GM18951 (cell line): ENCODE measurements at regions not wholly inside any gene's neighbourhood (a gene's known extent, or its start where the extent isn't known, plus 50 kb on each side); places are given as distances from the start of the nearest gene placed in this dataset.

Experiments
- POLR2A ChIP-seq: IDR thresholded peaks from 4 replicates; pipeline ENCODE4 v1.6.1; 2011; ENCODE audit warnings: mild to moderate bottlenecking; ENCODE audit not compliant: insufficient read length, insufficient read depth; ENCODE audit errors: extremely low read depth
- in situ Hi-C: fragments of 300-500 bp; cut with MboI; formaldehyde crosslinking; loops from one replicate; pipeline ENCODE4 v1.12.0; 2022; ENCODE audit warnings: low sequenced_read_pairs, mixed read lengths, inconsistent platforms; ENCODE audit not compliant: unreplicated experiment

- TF ChIP-seq POLR2A = no peak
- in situ Hi-C loops = no loop called here
Measured at GRCh38 chr2:7956126-7956689, 725.6 kb upstream of the ID2 start.

GRCh38 chr2:7961550-7961949 lies 720.3 kb upstream of the ID2 start:
- in situ Hi-C loops = no loop called here
- TF ChIP-seq POLR2A = no peak

- in situ Hi-C loops = no loop called here
- TF ChIP-seq POLR2A = no peak
Measured at GRCh38 chr2:7962161-7962560, 719.7 kb upstream of the ID2 start.

GRCh38 chr2:7963787-7964186 lies 718.1 kb upstream of the ID2 start:
- in situ Hi-C loops = no loop called here
- TF ChIP-seq POLR2A = no peak

GRCh38 chr2:7966032-7966431 lies 715.8 kb upstream of the ID2 start:
- TF ChIP-seq POLR2A = no peak
- in situ Hi-C loops = no loop called here

GRCh38 chr2:7967707-7968405 lies 714.0 kb upstream of the ID2 start:
- TF ChIP-seq POLR2A = no peak

GRCh38 chr2:7969756-7970515 lies 711.9 kb upstream of the ID2 start:
- in situ Hi-C loops = no loop called here
- TF ChIP-seq POLR2A = no peak

More at GRCh38 chr2:7967707-7968405, 714.0 kb upstream of the ID2 start:
- in situ Hi-C loops = no loop called here

- in situ Hi-C loops = no loop called here
- no peak for TF ChIP-seq POLR2A
Measured at GRCh38 chr2:7971248-7971647, 710.6 kb upstream of the ID2 start.

GRCh38 chr2:7971841-7972240 lies 710.0 kb upstream of the ID2 start:
- no peak for TF ChIP-seq POLR2A
- in situ Hi-C loops = no loop called here

GRCh38 chr2:7972670-7973069 lies 709.2 kb upstream of the ID2 start:
- TF ChIP-seq POLR2A = no peak
- in situ Hi-C loops = no loop called here

GRCh38 chr2:7973801-7974480 lies 707.9 kb upstream of the ID2 start:
- in situ Hi-C loops = no loop called here
- TF ChIP-seq POLR2A = no peak

- no peak for TF ChIP-seq POLR2A
- in situ Hi-C loops = no loop called here
Measured at GRCh38 chr2:7974936-7975335, 706.9 kb upstream of the ID2 start.

- in situ Hi-C loops = no loop called here
- no peak for TF ChIP-seq POLR2A
Measured at GRCh38 chr2:7976206-7976605, 705.6 kb upstream of the ID2 start.
